WTC11 (cell line): ENCODE measurements at regions not wholly inside any gene's neighbourhood (a gene's known extent, or its start where the extent isn't known, plus 50 kb on each side); places are given as distances from the start of the nearest gene placed in this dataset.

ENCODE experiments used
- ELF4 ChIP-seq: sonication (generic); formaldehyde crosslinking; IDR thresholded peaks from 2 replicates; pipeline ENCODE4 v1.8.1; 2022; ENCODE audit warnings: low read depth, mild to moderate bottlenecking, moderate library complexity, missing genetic modification reagents
- SP1 ChIP-seq: sonication (generic); formaldehyde crosslinking; conservative IDR thresholded peaks from 2 replicates; pipeline ENCODE4 v1.8.1; 2022; ENCODE audit warnings: missing genetic modification reagents

DNA sequence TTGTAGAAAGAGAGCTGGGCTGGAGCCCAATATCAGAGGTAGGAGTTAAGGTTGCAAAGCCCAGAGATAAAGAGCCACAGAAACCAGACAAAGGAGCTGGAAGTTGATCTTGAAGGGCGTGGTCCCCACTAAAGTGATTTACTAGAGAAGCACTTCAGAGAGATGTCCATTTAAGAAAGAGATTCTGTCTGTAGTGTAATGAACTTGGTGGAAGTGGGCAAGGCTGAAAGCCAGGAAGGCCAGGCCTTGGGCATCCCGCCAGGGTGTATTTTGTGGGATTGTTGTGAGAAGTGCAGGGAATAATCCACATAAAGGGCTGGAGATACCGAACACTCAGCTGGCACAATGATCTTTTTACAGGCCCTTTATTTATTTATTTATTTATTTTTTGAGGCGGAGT is 1398.8 kb downstream of the TBC1D22A start:
- no peak for TF ChIP-seq ELF4
- no peak for TF ChIP-seq SP1
